GM12873 (cell line): ENCODE measurements at regions not wholly inside any gene's neighbourhood (a gene's known extent, or its start where the extent isn't known, plus 50 kb on each side); places are given as distances from the start of the nearest gene placed in this dataset.

ENCODE experiments used
- CTCF ChIP-seq: IDR thresholded peaks from 2 replicates; pipeline ENCODE4 v1.5.1; 2012; ENCODE audit warnings: low read depth, mild to moderate bottlenecking, moderate library complexity, low read length, control low read depth; ENCODE audit not compliant: insufficient read depth; ENCODE audit errors: missing control alignments

- TF ChIP-seq CTCF = no peak
Measured at GRCh38 chr11:134958336-134958640, 546.2 kb upstream of the B3GAT1 start.

- no peak for TF ChIP-seq CTCF
Measured at GRCh38 chr11:134957540-134958335, 545.7 kb upstream of the B3GAT1 start.

- TF ChIP-seq CTCF = no peak
Measured at GRCh38 chr11:134956450-134957210, 544.6 kb upstream of the B3GAT1 start.

- no peak for TF ChIP-seq CTCF
Measured at GRCh38 chr11:134955281-134955680, 543.2 kb upstream of the B3GAT1 start.

GRCh38 chr11:134951305-134951700 lies 539.3 kb upstream of the B3GAT1 start:
- no peak for TF ChIP-seq CTCF

- TF ChIP-seq CTCF = no peak
Measured at GRCh38 chr11:134950692-134951304, 538.8 kb upstream of the B3GAT1 start.
